Erythroblast (primary cell): ENCODE measurements at regions not wholly inside any gene's neighbourhood (a gene's known extent, or its start where the extent isn't known, plus 50 kb on each side); places are given as distances from the start of the nearest gene placed in this dataset.
"Not testable (repeated sequence)": the region's sequence is repeated elsewhere in the genome, so short reads cannot be mapped to it uniquely, and the experiment has no call there.

Source experiments
- DNase-seq, 2 experiments: peaks; one replicate each; lab custom pipeline; 2025; lab: John Stamatoyannopoulos, UW
- GATA1 ChIP-seq: IDR thresholded peaks from 2 replicates; pipeline ENCODE4 v1.6.1; 2011; ENCODE audit warnings: low read depth, mild to moderate bottlenecking, control low read depth, low read length, moderate library complexity
- POLR2A ChIP-seq: IDR thresholded peaks from 2 replicates; pipeline ENCODE4 v1.6.1; 2011; ENCODE audit warnings: mild to moderate bottlenecking, low read length

DNA sequence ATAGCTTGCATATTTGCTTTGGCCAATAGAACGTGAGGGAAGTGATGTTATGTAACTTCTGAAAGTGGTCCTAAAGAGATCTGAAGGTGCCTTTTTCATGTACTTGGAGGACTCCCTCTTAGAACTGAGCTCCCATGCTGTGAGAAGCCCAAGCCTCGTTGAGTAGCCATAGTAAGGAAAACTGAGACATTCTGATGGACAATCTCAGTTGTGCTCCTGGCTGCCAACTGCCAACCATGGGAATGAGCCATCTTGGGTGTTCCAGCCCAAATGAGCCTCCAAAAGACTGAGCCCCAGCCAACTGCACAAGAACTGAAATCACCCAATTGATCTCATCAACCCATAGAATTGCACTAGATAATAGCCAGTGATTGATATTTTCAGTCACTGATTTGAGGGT is 106.7 kb downstream of the MRPL39 start:
- no peak for TF ChIP-seq POLR2A
- TF ChIP-seq GATA1: no peak
- no peak for DNase-seq

DNA sequence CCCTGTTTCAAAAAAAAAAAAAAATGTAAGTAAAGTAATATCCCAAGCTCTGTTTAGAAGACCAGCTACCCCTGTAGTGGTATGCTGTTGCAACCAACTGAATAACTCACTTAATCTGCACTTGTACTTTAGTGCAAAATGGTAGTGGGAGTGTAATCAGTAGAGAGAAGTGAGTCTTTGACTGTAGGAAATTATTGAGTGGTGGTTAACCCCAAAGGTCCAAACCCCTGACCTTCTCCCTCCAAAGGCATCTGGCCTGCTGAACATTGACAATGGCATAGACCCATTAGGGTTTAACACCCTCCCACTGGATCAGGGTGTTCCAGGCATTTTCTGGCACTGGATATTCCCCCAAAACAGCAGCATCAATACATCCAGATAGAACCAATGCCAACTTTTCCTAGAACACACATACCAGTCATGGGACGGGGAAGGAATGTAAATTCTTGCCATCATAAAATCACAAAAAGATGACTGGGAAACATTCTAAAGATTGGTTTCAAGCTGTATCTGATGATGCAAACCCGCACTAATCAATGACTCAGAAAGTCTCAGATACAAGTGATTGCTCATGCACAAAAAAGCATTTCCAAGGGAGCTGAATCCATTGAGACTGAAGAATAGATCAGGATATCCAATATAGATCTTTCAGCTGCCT is 110.3 kb downstream of the MRPL39 start:
- no peak for TF ChIP-seq GATA1
- TF ChIP-seq POLR2A: no peak
- DNase-seq: no peak

DNA sequence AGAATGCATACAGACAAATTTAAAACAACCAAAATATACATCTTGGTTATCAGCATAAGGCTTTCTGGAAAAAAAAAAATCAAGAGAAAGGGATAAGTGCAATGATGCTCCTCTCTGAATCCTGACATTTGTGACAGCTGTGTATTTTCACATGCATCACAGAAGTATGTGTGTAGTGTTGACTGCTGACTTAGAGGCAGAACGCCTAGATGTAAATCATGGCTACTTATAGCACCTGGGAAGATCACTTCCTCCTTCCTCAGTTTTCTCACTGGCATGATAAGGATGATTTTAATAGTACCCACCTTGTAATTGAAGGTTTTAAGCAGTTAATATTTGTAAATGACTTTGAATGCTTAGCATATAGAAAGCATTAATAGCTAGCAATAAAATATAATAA is 112.5 kb downstream of the MRPL39 start:
- TF ChIP-seq GATA1 (no peak), POLR2A (no peak)

GRCh38 chr21:25493722-25494121 is 113.6 kb downstream of the MRPL39 start:
- DNase-seq: no peak
- TF ChIP-seq POLR2A: no peak

More for the DNA sequence above, 112.5 kb downstream of the MRPL39 start:
- no peak for DNase-seq

DNA sequence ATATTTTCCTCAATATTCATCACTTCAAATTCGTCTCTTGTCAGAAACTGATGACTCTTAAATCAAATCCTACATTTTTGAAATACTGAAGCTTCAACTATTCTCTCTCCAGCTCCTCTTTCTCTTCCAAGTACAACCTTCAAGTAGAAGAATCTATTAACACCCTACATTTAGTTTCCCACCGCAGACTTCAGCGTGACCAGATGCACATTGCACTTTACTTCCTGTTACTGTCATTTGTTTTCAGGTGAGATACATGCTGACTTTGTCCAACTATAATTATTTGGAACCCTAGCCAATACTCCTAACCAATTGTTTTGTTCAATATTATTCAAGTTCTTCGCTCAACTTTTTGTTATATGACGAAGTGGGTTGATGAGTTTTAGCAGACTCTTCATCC is 116.0 kb downstream of the MRPL39 start:
- TF ChIP-seq GATA1 (no peak), POLR2A (no peak)
- DNase-seq: no peak

- TF ChIP-seq GATA1: no peak
- TF ChIP-seq POLR2A: no peak
- DNase-seq: no peak
These were observed 116.5 kb downstream of the MRPL39 start for GRCh38 chr21:25490742-25491141.

- TF ChIP-seq GATA1: no peak
- no peak for TF ChIP-seq POLR2A
- no peak for DNase-seq
These were observed 117.6 kb downstream of the MRPL39 start for GRCh38 chr21:25489673-25490072.

- no peak for TF ChIP-seq GATA1
- TF ChIP-seq POLR2A: no peak
These were observed 120.2 kb downstream of the MRPL39 start for GRCh38 chr21:25487046-25487594.

GRCh38 chr21:25485914-25486313 is 121.4 kb downstream of the MRPL39 start:
- DNase-seq: no peak
- TF ChIP-seq POLR2A (no peak), GATA1 (no peak)

More at GRCh38 chr21:25487046-25487594, 120.2 kb downstream of the MRPL39 start:
- no peak for DNase-seq

- DNase-seq: no peak
- TF ChIP-seq GATA1 (no peak), POLR2A (no peak)
These were observed 139.4 kb downstream of the MRPL39 start for GRCh38 chr21:25467896-25468295.

DNA sequence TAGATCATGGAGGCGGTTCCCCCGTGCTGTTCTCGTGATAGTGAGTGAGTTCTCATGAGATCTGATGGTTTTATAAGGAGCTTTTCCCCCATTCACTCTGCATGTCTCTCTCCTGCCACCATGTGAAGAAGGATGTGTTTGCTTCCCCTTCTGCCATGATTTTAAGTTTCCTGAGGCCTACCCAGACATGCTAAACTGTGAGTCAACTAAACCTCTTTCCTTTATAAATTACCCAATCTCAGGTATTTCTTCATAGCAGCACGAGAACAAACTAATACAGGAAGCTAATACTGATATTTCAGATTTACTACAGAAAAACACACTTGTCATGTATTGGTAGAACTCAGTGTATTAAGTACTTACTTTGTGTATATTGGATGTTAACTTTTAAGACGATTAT is 140.2 kb downstream of the MRPL39 start:
- DNase-seq: not testable (repeated sequence)

GRCh38 chr21:25466470-25466869 is 140.8 kb downstream of the MRPL39 start:
- no peak for TF ChIP-seq GATA1
- no peak for TF ChIP-seq POLR2A
- DNase-seq: no peak

- no peak for DNase-seq
- TF ChIP-seq POLR2A (no peak), GATA1 (no peak)
These were observed 142.0 kb downstream of the MRPL39 start for GRCh38 chr21:25465263-25465662.

DNA sequence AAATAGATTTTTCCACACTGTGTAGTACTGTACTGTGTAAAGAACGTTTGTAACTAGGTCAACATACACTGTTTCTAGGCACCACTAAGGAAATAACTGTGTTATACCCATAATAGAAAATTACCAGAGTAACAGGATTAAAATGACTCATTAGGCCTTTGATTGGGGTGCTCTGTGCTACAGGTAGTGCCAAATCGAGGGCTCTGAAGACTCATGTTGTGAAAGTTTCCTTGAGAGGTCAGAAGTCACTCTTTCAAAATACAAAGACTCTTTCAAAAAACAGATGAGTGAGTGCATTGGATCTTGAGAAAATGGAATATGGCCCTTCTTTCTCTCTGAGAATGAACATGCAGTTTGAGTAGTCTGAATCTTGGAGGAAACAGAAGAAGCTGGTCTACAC is 143.0 kb downstream of the MRPL39 start:
- no peak for TF ChIP-seq GATA1
- TF ChIP-seq POLR2A: no peak
- DNase-seq: no peak

GRCh38 chr21:25462517-25462971 is 144.7 kb downstream of the MRPL39 start:
- DNase-seq: no peak
- TF ChIP-seq POLR2A (no peak), GATA1 (no peak)

GRCh38 chr21:25461725-25462124 is 145.6 kb downstream of the MRPL39 start:
- TF ChIP-seq POLR2A (no peak), GATA1 (no peak)
- no peak for DNase-seq

DNA sequence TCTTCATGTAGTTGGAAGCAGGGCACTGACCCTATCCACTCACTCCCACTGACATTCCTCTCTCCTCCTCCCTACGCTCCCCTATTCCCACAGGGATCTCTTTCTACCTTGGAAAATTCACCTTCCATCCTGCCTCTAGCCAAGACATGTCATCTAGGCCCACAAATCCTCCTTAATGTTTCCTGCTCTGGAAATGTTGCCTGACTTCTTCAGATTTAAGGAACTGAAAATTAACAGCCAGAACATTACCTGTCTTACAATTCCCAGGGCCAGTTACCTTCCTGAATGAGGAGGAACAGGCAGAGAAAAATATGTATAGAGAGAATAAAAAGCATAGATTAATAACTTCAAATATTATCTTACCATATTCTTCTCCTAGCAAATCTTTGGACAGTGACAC is 147.3 kb downstream of the MRPL39 start:
- DNase-seq: no peak
- no peak for TF ChIP-seq GATA1
- TF ChIP-seq POLR2A: no peak
